Stimulated activated memory B cell treated with anti-CD40 and anti-IgM and Interleukin-4, amounts not matched to agents 10 μg/mL and 1 μg/mL and 100 μg/mL, for 72 hours (primary cell): ENCODE measurements at regions not wholly inside any gene's neighbourhood (a gene's known extent, or its start where the extent isn't known, plus 50 kb on each side); places are given as distances from the start of the nearest gene placed in this dataset.
A peak's percentile ranks its signal among the peaks of the same experiment; 100 is the strongest.

ENCODE experiments used
- ATAC-seq: fragments of 150-1000 bp; cut with Tn5 transposase; 2 replicates; pipeline ENCODE4 v1.10.0; 2021
- H3K27ac Mint-ChIP-seq: one replicate; pipeline ENCODE4 v1.8.0; 2022; ENCODE audit warnings: mild to moderate bottlenecking, mixed read lengths
- H3K27me3 Mint-ChIP-seq: one replicate; pipeline ENCODE4 v1.8.0; 2022; ENCODE audit warnings: mixed read lengths
- H3K36me3 Mint-ChIP-seq: one replicate; pipeline ENCODE4 v1.8.0; 2022; ENCODE audit warnings: mixed read lengths
- H3K4me1 Mint-ChIP-seq: one replicate; pipeline ENCODE4 v1.8.0; 2022; ENCODE audit warnings: mixed read lengths
- H3K4me3 Mint-ChIP-seq: one replicate; pipeline ENCODE4 v1.8.0; 2022; ENCODE audit warnings: mild to moderate bottlenecking, moderate library complexity, mixed read lengths
- H3K9me3 Mint-ChIP-seq: one replicate; pipeline ENCODE4 v1.8.0; 2022; ENCODE audit warnings: mixed read lengths

DNA sequence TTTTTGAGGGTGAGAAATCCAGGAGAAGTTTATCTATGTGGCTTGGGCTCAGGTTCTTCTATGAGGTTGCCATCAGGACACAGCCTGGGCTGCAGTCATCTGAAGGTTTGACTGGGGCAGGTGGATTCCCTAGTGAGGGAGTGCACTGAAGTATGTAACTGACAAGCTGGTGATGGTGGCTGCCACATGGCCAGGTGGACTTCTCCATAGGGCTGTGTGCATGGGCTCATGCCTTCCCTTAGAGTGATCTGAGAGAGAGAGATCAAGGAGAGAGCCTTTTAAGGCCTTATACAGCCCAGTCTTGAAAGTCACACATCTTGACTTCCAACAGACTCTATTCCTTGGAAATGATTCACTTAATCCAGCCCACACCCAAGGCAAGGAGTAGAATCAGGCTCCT lies 266.6 kb upstream of the PITRM1 start:
- H3K27me3 Mint-ChIP-seq, result peaks cover 13% of the 10 kb centered on the region
- H3K4me3 Mint-ChIP-seq, result no peak overlapping the region
- ATAC-seq, result no peak
- no peak overlapping the region for H3K27ac Mint-ChIP-seq
- H3K9me3 Mint-ChIP-seq, result peaks cover 4% of the 10 kb centered on the region
- no peaks in the 10 kb centered on the region for H3K36me3 Mint-ChIP-seq
- no peaks in the 10 kb centered on the region for H3K4me1 Mint-ChIP-seq

GRCh38 chr10:3438606-3439005 lies 266.0 kb upstream of the PITRM1 start:
- Mint-ChIP-seq H3K27ac (no peak overlapping the region), H3K4me1 (no peaks in the 10 kb centered on the region), H3K27me3 (peaks cover 13% of the 10 kb centered on the region), H3K36me3 (no peaks in the 10 kb centered on the region), H3K4me3 (no peak overlapping the region), H3K9me3 (peaks cover 4% of the 10 kb centered on the region)
- ATAC-seq, result no peak

DNA sequence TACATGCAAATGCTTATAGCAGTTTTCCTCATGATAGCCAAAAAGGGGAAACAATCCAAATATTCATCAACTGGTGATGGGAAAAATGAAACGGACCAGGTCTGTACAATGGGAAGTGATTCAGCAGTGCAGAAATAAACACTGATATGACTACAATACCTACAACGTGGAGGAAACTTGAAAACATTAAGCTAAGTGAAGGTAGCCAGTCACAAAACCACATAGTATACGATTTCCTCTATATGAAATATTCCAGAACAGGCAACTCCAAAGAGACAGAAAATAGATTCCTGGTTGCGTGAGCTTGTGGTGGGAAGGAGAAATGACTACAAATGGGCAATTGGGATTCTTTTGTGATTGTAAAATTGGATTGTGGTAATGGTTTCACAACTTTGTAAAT lies 263.1 kb upstream of the PITRM1 start:
- Mint-ChIP-seq H3K4me1 (peaks cover 3% of the 10 kb centered on the region), H3K27ac (no peak overlapping the region), H3K4me3 (no peak overlapping the region), H3K36me3 (no peaks in the 10 kb centered on the region), H3K9me3 (peaks cover 9% of the 10 kb centered on the region), H3K27me3 (peaks cover 13% of the 10 kb centered on the region)
- no peak for ATAC-seq

DNA sequence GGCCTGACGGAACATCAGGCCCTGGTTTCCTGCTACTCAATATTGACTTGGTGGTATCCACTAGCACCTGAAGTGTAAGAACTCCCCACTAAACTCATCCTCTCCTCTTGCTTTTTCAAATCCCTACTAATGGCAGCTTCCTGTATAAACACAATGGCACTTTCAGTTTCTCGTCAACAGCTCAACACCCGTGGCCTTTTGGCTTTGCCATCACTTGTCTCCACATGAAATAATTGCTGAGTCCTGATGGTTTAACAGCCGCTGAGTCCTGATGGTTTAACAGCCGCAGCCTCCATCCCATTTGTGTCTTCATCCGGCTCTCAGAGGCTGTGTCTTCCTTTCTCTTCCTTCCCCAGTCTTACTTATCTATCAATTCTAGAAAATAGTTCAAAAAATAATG lies 261.4 kb upstream of the PITRM1 start:
- H3K4me3 Mint-ChIP-seq, result no peak overlapping the region
- no peaks in the 10 kb centered on the region for H3K36me3 Mint-ChIP-seq
- no peak overlapping the region for H3K27ac Mint-ChIP-seq
- no peak for ATAC-seq
- H3K9me3 Mint-ChIP-seq, result peaks cover 13% of the 10 kb centered on the region
- peaks cover 7% of the 10 kb centered on the region for H3K4me1 Mint-ChIP-seq
- peaks cover 13% of the 10 kb centered on the region for H3K27me3 Mint-ChIP-seq

GRCh38 chr10:3433131-3433530 lies 260.5 kb upstream of the PITRM1 start:
- Mint-ChIP-seq H3K27me3 (peaks cover 13% of the 10 kb centered on the region), H3K36me3 (no peaks in the 10 kb centered on the region), H3K9me3 (peaks cover 12% of the 10 kb centered on the region), H3K27ac (no peak overlapping the region), H3K4me1 (peaks cover 7% of the 10 kb centered on the region), H3K4me3 (no peak overlapping the region)
- ATAC-seq, result no peak

DNA sequence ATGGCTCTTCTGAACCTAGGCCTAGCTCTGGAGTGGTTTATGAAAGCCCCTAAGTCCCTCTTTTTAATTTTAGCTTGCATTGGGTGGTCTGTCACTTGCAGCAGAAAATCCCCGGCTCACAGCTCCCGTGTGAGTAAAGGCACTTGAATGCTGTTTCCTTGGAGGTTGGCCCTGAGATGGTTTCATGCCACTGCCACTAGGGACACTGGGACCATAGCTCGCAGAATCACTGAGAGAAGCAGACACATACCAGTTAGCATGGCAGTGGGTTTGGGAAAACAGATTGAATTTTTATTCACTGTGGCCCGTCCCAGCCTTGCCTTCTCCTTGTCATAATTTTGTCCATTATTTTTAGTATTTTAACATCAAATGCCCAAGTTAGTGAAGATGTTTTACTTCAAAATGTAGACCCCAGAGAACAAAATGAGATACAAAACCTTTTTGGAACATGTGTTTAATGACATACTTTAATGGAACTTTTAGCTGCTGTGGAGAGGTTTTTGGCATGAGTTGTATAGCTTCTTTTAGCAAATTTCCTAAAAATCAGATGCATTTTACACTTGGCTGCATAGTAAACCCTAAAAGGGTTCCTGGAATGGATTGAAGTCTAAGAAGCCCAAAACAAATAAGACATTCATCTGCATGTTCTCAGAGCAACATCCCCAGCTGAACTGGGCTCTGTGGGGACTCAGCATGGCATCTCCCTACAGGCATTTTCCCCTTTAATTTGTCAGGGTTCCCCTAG lies 259.7 kb upstream of the PITRM1 start:
- H3K36me3 Mint-ChIP-seq, result no peaks in the 10 kb centered on the region
- no peak for ATAC-seq
- H3K27me3 Mint-ChIP-seq, result peaks cover 9% of the 10 kb centered on the region

GRCh38 chr10:3430501-3430900 lies 257.9 kb upstream of the PITRM1 start:
- H3K27ac Mint-ChIP-seq, result no peak overlapping the region
- no peaks in the 10 kb centered on the region for H3K27me3 Mint-ChIP-seq
- ATAC-seq, result no peak
- H3K4me3 Mint-ChIP-seq, result no peak overlapping the region
- H3K9me3 Mint-ChIP-seq, result peaks cover 12% of the 10 kb centered on the region
- H3K36me3 Mint-ChIP-seq, result no peaks in the 10 kb centered on the region
- H3K4me1 Mint-ChIP-seq, result peaks cover 7% of the 10 kb centered on the region

More for the DNA sequence above, 259.7 kb upstream of the PITRM1 start:
- Mint-ChIP-seq H3K4me1 (peaks cover 7% of the 10 kb centered on the region), H3K4me3 (no peak overlapping the region), H3K27ac (no peak overlapping the region), H3K9me3 (peaks cover 12% of the 10 kb centered on the region)

DNA sequence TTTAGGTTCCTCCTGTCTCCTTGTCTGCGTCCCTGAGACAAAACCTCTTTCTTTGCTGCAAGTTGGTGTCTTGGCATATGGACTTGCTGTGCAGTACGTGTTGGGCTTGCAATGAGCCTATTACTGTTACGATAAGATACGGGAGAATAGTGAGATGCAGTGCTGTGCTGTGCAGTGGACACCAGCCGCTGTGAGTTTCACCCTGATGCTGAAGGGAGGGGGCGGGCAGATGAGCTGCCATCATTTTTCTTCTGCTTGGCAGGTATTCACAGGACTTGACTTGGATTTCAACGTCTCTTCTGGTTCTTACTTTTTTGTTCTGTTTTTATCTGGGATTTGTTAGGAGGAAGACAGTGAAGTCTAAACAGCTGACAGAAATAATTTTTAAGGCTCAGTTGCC lies 257.1 kb upstream of the PITRM1 start:
- Mint-ChIP-seq H3K4me1 (peaks cover 9% of the 10 kb centered on the region), H3K27me3 (peaks cover 3% of the 10 kb centered on the region), H3K9me3 (peaks cover 12% of the 10 kb centered on the region), H3K4me3 (no peak overlapping the region), H3K36me3 (no peaks in the 10 kb centered on the region), H3K27ac (no peak overlapping the region)
- ATAC-seq, result no peak

DNA sequence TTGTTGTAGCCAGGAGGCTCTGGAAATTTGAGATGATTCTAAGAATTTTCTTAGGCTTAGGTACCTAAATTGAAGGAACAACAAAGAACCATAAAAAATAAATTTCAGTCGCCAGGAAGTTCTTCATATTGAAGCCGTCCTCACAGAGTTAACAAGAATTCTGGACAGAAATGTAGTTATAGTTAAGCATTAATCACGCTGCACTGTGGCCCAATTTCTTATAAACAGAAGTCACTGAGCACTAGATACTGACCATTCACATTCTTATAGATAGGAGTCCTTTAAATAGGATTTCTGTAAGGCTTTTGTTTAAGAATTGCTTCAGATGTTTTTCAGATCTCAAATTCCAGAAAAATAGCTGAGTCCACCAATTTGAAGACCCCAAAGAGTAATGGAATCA lies 256.2 kb upstream of the PITRM1 start:
- no peak for ATAC-seq
- Mint-ChIP-seq H3K4me1 (peaks cover 15% of the 10 kb centered on the region), H3K36me3 (no peaks in the 10 kb centered on the region), H3K9me3 (peaks cover 12% of the 10 kb centered on the region), H3K4me3 (no peak overlapping the region), H3K27me3 (peaks cover 11% of the 10 kb centered on the region), H3K27ac (no peak overlapping the region)

DNA sequence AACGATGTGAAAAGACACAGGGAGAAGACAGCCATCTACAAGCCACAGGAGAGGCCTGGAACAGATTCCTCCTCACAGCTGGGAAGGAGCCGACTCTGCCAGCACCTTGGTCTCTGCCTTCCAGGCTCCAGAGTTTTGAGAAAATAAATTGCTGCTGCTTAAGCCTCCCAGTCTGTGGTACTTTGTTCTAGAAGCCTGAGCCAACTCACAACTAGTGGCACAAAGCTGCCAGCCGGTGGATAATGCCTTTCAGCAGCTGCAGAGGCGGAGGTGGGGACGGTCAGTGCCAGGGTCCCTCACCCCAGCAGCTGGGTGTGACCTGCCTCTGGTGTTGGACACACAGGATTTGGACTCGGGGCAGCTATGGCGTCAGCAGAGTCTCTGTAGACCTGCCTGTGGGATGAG lies 255.4 kb upstream of the PITRM1 start:
- no peak overlapping the region for H3K4me3 Mint-ChIP-seq
- peaks cover 20% of the 10 kb centered on the region for H3K27me3 Mint-ChIP-seq
- ATAC-seq, result no peak
- H3K27ac Mint-ChIP-seq, result no peak overlapping the region
- H3K4me1 Mint-ChIP-seq, result peaks cover 15% of the 10 kb centered on the region
- peaks cover 12% of the 10 kb centered on the region for H3K9me3 Mint-ChIP-seq
- H3K36me3 Mint-ChIP-seq, result no peaks in the 10 kb centered on the region

DNA sequence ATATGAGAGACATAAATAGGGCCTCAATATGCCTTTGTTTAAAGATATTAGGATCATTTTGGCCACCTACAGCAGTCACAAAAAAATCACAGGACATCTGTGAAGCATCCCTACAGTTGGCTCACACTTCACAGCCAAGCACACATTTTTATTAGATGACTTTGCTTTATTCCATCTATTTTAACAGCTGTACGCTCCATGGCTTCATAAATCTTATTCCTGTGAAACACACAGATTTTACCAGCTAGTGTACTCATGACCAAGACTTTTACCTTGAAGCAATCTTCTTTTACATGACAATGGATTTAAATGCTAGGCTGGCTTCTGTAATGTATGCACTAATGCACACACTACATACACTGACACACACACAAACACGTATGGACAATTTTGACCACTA lies 254.8 kb upstream of the PITRM1 start:
- no peak overlapping the region for H3K27ac Mint-ChIP-seq
- H3K9me3 Mint-ChIP-seq, result peaks cover 12% of the 10 kb centered on the region
- no peak overlapping the region for H3K4me3 Mint-ChIP-seq
- H3K4me1 Mint-ChIP-seq, result peaks cover 15% of the 10 kb centered on the region
- ATAC-seq, result no peak
- peaks cover 23% of the 10 kb centered on the region for H3K27me3 Mint-ChIP-seq
- no peaks in the 10 kb centered on the region for H3K36me3 Mint-ChIP-seq

GRCh38 chr10:3426190-3426845 lies 253.7 kb upstream of the PITRM1 start:
- H3K36me3 Mint-ChIP-seq, result no peaks in the 10 kb centered on the region
- peaks cover 15% of the 10 kb centered on the region for H3K4me1 Mint-ChIP-seq
- H3K27me3 Mint-ChIP-seq, result peaks cover 23% of the 10 kb centered on the region
- no peak for ATAC-seq
- H3K9me3 Mint-ChIP-seq, result peaks cover 12% of the 10 kb centered on the region
- no peak overlapping the region for H3K4me3 Mint-ChIP-seq
- no peak overlapping the region for H3K27ac Mint-ChIP-seq

DNA sequence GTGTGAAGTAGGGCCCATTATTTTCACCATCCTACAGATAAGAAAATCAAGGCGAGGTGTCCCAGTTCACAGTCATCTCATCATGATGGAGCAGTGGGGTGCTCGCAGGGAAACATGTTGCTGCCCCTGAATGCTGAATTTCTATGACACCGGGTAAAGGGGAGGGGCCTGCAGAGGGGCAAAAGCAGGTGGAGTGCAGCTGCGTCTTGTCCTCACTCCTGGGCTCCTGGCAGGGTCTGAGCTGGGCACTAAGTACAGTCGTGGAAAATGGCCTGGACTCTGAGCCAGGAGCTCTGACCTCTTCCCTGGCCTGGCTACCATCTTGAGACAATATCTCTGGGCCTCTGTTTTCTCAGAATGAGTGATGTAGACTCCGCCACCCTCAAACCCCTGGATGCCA lies 253.1 kb upstream of the PITRM1 start:
- H3K9me3 Mint-ChIP-seq, result peaks cover 7% of the 10 kb centered on the region
- no peak for ATAC-seq
- H3K4me3 Mint-ChIP-seq, result no peak overlapping the region
- peaks cover 28% of the 10 kb centered on the region for H3K27me3 Mint-ChIP-seq
- peaks cover 15% of the 10 kb centered on the region for H3K4me1 Mint-ChIP-seq
- no peaks in the 10 kb centered on the region for H3K36me3 Mint-ChIP-seq
- no peak overlapping the region for H3K27ac Mint-ChIP-seq

DNA sequence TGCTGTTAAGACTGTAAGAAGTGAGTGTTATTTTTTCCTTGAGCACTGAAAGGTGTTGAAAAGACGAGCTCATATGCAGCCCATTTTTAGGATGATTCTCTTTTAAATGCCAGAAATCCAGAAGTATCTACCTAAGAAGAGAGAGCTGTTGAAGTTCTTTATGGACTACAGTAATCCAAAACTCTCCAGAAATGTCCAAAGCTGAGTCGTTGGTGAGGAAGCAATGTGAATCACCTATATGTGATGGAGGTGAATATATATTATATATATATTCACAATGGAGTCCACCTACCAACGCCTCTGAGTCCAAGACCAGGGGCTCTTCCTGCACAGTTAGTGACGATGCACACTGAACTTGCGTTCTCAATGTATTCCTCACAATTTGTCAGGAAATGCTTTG lies 252.7 kb upstream of the PITRM1 start:
- ATAC-seq, result no peak
- Mint-ChIP-seq H3K27me3 (peaks cover 33% of the 10 kb centered on the region), H3K27ac (no peak overlapping the region), H3K4me1 (peaks cover 15% of the 10 kb centered on the region), H3K4me3 (no peak overlapping the region), H3K9me3 (peaks cover 4% of the 10 kb centered on the region), H3K36me3 (no peaks in the 10 kb centered on the region)

DNA sequence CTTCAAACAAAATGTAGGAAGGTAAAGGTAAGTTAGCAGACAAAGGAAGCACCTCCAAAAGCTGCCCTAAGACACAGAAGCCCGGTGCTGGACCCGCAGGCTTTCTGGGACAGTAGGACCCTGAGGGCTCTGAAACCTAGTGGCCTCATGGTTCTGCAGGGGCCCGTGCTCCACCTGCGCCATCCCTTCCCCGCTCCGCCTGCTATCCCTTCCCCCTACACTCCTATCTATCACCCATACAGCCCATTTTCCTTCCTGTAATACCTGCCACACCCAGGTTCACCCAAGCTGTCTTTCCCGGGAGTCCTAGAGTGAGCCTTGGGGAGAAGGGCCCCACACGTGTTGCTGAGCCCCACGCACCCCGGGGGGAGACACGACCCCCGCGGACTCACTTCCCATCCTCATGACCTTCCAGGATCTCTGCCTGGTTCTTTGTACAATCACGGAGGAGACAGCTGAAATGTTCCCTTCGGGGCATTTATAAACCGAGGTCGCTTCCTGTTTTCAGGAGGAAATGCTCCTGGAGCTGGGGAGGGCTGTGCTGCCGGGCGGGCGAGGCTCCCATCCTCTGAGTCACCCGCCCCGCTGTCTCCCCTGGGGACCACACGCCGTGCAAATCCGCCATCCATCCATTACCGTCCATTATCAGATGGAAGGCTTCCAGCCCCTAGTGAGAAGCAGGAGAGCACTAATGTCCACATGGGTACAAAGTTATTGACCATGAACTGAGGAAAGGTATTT lies 251.7 kb upstream of the PITRM1 start:
- peak; percentile 43 for ATAC-seq
- peaks cover 36% of the 10 kb centered on the region for H3K27me3 Mint-ChIP-seq
- no peaks in the 10 kb centered on the region for H3K9me3 Mint-ChIP-seq
- H3K4me1 Mint-ChIP-seq, result peaks cover 21% of the 10 kb centered on the region
- H3K4me3 Mint-ChIP-seq, result no peak overlapping the region
- no peak overlapping the region for H3K27ac Mint-ChIP-seq
- H3K36me3 Mint-ChIP-seq, result no peaks in the 10 kb centered on the region

GRCh38 chr10:3423384-3423783 lies 250.8 kb upstream of the PITRM1 start:
- peaks cover 36% of the 10 kb centered on the region for H3K27me3 Mint-ChIP-seq
- peaks cover 21% of the 10 kb centered on the region for H3K4me1 Mint-ChIP-seq
- H3K27ac Mint-ChIP-seq, result no peak overlapping the region
- no peaks in the 10 kb centered on the region for H3K36me3 Mint-ChIP-seq
- no peak overlapping the region for H3K4me3 Mint-ChIP-seq
- H3K9me3 Mint-ChIP-seq, result no peaks in the 10 kb centered on the region
- ATAC-seq, result no peak
